Inferior parietal cortex (tissue), 1 donor: ENCODE measurements at regions not wholly inside any gene's neighbourhood (a gene's known extent, or its start where the extent isn't known, plus 50 kb on each side); places are given as distances from the start of the nearest gene placed in this dataset.

ENCODE experiments used
- DNase-seq: peaks from one replicate; pipeline ENCODE4 v3.0.0-alpha.2; 2016; ENCODE audit errors: extremely low spot score

DNA sequence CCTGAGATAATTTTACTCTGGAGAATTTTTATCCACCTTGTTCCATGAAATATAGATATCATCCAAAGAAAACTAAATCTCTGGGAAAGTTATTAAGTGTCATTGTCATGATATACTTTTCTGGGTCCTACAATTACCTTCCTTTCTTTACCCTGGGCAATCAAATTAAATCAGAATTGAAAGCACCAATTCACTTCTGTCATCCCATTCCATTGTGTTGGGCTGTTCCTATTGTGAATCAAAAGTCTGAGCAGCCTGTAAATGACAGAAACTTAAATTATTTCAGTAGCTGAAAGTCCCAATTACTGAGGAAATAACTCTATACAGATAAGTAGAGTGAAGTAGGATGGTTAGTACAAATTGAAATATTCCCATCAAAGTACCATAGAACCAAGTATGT lies 1284.2 kb downstream of the EFNB2 start:
- no peak for DNase-seq

- no peak for DNase-seq
Observed at GRCh38 chr13:105247830-105248229, 1287.6 kb downstream of the EFNB2 start.

DNA sequence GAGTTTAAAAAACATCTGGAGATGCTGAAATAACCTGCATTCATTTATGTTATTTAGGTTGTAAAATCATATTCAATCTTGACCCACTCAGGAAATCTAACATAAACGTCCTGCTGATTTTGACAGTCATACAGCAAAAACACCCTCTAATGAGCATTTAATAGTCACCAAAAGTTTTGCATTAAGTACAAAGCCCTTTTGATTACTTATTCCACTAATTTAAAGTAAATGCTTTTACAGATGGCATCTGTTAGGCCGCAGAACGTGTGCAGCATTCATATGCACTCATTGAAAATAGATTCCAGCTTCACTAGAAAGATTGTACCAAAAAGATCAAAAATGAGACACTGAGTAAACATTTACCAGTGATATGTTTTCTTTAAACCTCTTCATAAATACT lies 1295.1 kb downstream of the EFNB2 start:
- no peak for DNase-seq

DNA sequence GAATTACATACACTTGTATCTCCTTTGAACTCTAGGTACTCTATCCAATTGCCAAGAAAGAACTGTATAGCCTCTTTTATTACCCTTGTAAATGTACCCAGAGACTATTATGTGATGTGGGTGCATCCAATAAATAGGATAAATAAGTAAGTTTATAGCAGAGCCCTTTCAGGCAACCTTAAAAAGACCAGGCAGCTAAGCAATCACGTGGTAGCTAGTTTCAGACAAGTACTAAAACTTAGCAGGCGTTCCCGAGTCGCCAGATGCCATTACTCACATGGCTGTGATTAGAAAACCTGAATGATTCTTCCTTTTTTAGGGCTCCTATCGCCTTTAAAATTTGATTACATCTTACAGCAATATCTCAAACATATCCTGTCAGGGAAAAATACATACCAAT lies 1303.0 kb downstream of the EFNB2 start:
- DNase-seq, result no peak

GRCh38 chr13:105232006-105232405 lies 1303.5 kb downstream of the EFNB2 start:
- no peak for DNase-seq

DNA sequence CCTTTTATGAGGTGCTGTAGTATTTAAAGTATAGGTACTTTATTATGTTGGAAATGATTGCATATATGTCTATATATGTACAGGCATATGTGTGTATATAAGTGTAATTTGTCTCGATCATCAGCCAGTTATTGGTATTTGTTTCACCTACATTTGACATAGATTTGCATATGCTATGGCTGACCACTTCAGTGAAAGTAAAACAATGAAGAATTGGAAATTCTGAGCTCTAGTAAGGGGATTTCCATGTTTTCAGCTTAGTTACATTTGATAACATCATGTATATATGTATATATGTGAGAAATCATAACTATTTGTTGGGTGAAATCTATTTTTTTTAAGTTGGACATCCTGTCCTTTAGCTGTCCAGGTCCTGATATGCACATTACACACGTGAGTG lies 1303.9 kb downstream of the EFNB2 start:
- DNase-seq, result no peak

DNA sequence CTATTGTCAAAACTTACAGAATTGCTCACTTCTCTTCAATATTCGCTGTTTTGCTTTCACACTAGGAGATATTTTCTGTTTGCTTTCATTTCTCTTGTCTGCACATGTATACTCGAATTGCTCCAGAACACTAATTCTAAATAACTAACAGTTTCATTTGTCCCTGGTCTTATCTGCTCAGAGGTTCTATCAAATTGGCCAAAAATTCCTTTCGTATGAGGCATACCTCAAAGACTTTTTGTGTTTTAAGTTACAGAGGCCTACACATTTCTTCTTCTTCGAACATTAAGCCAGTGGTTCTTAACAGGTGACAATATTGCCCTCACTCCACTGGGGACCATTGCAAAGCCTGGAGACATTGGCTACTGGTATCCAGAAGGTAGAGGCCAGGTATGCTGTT lies 1314.6 kb downstream of the EFNB2 start:
- DNase-seq, result no peak

- DNase-seq, result no peak
Observed at GRCh38 chr13:105220063-105220462, 1315.4 kb downstream of the EFNB2 start.

DNA sequence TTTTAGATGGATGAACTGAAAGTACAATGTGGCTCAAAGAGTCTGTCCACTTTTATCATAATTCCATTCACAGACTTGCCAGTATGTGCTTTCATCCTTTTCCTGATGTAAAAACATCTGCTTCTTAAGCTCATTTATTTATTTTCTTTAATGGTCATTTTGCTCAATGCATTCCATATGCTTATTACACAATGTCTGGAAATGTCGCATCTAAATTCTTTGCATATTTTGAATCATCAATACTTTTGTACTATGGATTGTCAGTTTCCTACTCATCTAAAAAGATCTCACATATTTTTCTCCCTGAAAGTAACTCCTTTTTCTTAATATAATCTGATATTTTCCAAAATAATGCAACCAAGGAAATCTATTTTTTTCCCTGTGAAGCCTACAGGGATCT lies 1315.8 kb downstream of the EFNB2 start:
- no peak for DNase-seq

DNA sequence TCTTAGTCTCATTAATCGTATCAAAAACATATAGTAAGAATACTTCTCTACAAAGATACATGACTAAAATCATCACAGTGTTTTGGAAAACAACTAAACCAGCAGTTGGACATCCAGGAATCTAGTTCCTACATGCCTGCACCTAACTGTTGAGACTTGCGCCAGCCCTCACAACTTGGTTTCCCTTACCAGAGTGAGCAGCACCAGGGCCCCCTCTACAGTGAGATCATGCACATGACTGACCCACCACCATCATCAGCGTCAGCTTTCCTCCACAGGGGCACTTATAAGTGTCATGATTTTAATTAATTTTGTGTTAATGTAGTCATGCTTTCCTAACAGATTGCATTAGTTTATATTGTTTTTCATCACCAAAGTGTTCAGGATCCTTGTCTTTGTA lies 1322.0 kb downstream of the EFNB2 start:
- no peak for DNase-seq

DNA sequence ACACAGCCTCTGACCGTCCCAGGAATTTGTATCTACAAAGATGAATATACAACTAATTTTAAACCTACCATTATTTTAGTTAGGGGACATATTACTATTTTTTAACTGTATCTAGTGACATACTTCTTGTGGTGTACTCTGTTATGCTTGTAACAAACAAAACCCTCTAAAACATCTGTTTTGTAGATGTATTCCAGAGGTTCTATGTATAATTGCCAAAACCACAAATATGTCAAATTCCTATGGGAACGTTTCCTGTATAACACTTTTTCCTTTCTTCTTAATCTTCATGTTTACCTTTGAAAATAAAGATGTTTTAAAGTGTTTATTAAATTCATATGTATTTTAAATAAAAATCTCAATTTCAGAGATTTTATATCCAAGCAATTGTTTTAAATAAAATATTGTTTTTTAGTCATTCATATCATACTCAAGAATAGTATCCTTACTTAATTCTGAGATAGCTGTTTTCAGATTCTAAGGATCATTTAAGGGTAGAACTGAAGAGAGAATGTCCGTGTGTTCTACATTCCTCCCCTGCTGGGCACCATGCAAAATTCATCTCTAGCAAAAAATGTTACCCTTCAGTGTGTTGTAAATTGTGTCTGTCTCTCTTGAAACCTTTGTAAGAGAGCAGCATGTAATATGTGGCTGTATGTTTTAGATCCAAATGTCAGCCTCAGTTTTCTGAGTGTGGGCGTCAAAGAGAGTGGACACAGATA lies 1327.7 kb downstream of the EFNB2 start:
- no peak for DNase-seq

- peak; percentile 71 for DNase-seq
Observed at GRCh38 chr13:105202354-105202753, 1333.1 kb downstream of the EFNB2 start.

GRCh38 chr13:105201351-105201750 lies 1334.1 kb downstream of the EFNB2 start:
- DNase-seq, result no peak

- DNase-seq, result no peak
Observed at GRCh38 chr13:105200181-105200580, 1335.3 kb downstream of the EFNB2 start.

- DNase-seq, result no peak
Observed at GRCh38 chr13:105196052-105196451, 1339.4 kb downstream of the EFNB2 start.

- no peak for DNase-seq
Observed at GRCh38 chr13:105193026-105193425, 1342.4 kb downstream of the EFNB2 start.

GRCh38 chr13:105184201-105184600 lies 1351.3 kb downstream of the EFNB2 start:
- DNase-seq, result no peak

- DNase-seq, result peak; percentile 14
Observed at GRCh38 chr13:105177265-105177900, 1358.1 kb downstream of the EFNB2 start.

GRCh38 chr13:105170438-105170837 lies 1365.0 kb downstream of the EFNB2 start:
- no peak for DNase-seq

DNA sequence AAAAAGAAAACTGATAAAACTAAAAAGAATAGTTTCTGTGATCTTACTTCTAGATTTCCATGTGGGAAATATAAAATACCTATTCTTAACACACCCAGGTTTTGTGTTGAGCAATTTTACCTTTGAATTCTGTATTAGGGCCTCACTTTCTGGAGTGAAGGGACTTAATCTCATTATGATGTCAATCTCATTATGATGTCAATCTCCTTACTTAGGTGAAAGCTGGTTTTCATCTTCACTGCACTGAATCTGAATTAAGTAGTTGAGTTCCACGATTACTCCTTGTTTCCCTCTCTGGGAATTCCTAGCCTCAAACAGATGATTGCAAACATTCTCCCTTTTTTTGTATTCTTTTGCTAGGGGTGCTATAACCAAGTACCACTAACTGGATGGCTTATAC lies 1367.2 kb downstream of the EFNB2 start:
- no peak for DNase-seq

DNA sequence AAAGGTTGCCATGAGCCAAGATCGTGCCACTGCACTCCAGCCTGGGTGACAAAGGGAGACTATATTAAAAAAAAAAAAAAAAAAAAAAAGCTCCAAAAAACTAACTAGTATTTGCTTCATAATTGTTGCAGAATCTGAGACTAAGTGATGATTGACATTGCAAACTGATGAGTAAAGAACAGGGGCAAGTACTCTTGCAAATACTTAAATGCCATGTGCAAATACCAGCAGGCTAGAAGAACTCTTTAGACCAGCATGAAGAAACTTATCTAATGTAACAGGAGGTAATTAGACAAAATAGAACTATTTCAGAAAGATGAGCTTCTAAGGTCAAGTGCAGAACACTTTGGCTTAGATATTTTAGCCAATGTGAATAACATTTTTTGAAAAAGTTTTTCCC lies 1368.1 kb downstream of the EFNB2 start:
- DNase-seq, result no peak

DNA sequence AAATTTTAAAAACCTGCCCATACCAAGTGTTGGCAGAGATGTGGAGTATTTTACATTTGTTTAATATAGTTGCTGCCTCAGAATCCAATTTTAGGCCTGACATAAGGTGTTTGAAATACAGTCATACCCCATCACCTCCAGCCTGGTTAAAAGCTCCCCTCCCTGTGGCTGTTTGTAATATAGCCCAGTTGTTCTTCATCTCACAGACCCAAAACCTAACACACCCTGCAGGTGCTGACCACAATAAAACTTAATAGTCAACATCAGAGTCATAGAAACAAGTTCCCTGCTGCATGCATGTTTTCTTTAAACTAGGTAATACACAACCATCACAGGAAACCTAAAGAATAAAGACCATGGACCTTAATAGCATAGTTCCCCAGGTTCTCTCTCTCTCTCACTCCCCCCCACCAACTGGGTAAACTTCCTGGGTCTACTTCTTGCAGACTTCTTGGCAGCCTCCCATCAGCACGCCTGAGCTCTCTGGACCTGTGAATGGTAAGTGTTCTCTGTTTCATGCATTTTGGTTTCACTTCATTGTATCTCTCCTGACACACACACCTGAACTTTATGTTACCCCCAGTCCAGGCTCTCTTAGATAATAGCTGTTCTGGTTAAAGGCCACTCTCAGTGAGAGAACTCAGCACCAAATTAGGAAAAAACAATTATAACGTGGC lies 1369.9 kb downstream of the EFNB2 start:
- no peak for DNase-seq

DNA sequence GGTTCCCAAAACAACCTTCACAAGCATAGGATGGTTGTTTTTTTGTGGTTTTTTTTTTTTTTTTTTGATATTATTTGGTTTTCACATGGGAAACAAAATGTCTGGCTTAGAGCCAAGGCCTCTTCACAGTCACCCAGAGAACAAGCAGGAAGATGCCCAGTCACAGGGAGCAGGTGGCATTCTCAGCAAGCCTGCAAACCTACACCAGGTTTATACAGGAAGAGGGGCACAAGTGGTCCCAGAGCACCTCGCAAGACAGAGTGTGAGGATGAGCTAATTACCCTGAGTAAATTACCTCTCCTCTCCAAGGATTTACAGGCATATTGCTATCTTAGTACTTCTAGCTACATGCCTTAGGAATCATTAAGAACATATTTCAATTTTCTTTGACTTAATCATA lies 1375.6 kb downstream of the EFNB2 start:
- no peak for DNase-seq
